ENCODE measurements at regions not wholly inside any gene's neighbourhood (a gene's known extent, or its start where the extent isn't known, plus 50 kb on each side); places are given as distances from the start of the nearest gene placed in this dataset.

DNA sequence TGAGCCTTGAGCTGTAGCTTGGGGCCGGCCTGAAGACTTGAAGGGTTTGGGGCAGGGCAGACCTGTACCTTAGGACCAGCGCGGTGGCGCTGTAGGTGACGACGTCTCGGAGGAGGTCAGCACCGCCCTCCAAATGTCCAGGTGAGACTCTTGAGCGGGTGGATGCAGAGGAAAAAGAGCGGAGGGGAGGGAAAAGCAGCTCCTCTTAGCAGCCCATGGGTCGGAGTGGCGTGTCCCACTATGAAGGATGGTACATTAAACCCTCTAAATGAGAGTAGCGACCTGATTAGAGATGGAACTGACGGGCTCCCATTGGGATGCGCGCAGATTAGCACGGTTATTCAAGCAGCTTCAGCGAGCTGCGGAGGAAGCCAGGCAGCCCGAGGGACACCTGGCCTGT lies 77.0 kb upstream of the MAP1LC3B2 start:
- ChIA-PET CTCF (no interaction called here), POLR2A (no interaction called here)
- DNase-seq, result no peak
- Histone ChIP-seq H2AFZ (ENCODE audit: insufficient read depth, low read depth, low read length, poor library complexity, severe bottlenecking) (no peak overlapping the region), H3K4me2 (replicated peaks; ENCODE audit: low read depth, low read length, poor library complexity, severe bottlenecking) (no peak overlapping the region), H3K27ac (ENCODE audit: low read length in 2 of 2) (no peak overlapping the region), H3K9me3 (ENCODE audit: control extremely low read depth in 1 of 3, control insufficient read depth in 2 of 3, insufficient read depth in 1 of 3, low read length in 2 of 3) (peaks cover 0 to 5% (median 0%) of the 10 kb centered on the region in 3 donors), H3K4me3 (ENCODE audit: control extremely low read depth in 1 of 5, extremely low read depth in 1 of 5, insufficient read depth in 1 of 5, low read depth in 2 of 5, low read length in 4 of 5) (no peak overlapping the region), H3K4me1 (ENCODE audit: control insufficient read depth in 2 of 2, insufficient read depth in 2 of 2, low read length in 2 of 2) (no peaks in the 10 kb centered on the region), H4K20me1 (ENCODE audit: control insufficient read depth, insufficient read depth, low read length, poor library complexity, severe bottlenecking) (no peaks in the 10 kb centered on the region), H3K27me3 (replicated peaks in 1 of 4; ENCODE audit: control extremely low read depth in 1 of 4, control insufficient read depth in 3 of 4, insufficient read depth in 4 of 4, low read length in 3 of 4) (no peaks in the 10 kb centered on the region), H3K79me2 (ENCODE audit: control insufficient read depth, insufficient read depth, low read length) (no peaks in the 10 kb centered on the region), H3K9ac (ENCODE audit: low read length) (no peak overlapping the region), H3K36me3 (replicated peaks in 1 of 2; ENCODE audit: control extremely low read depth in 1 of 2, control insufficient read depth in 1 of 2, extremely low read depth in 1 of 2, insufficient read depth in 2 of 2, low read length in 1 of 2) (no peaks in the 10 kb centered on the region)
- Mint-ChIP-seq H3K27ac (no peak overlapping the region), H3K4me1 (peaks cover 4% of the 10 kb centered on the region), H3K9me3 (ENCODE audit: insufficient read depth) (no peaks in the 10 kb centered on the region), H3K4me3 (no peak overlapping the region), H3K27me3 (peaks cover 3% of the 10 kb centered on the region)
- WGBS (ENCODE audit: insufficient coverage), result 92% methylated on average over 20 of the region's 20 CpGs
- TF ChIP-seq CTCF (IDR thresholded peaks at IDR 0.05) (no peak), EZH2 (IDR thresholded peaks at IDR 0.05; ENCODE audit: borderline replicate concordance, insufficient read depth, low read depth, low read length, poor library complexity, severe bottlenecking) (no peak)
- ATAC-seq (ENCODE audit: low read depth), result no peak
- intact Hi-C loops (cut with micrococcal nuclease), result no loop called here

- intact Hi-C loops (cut with micrococcal nuclease), result no loop called here
- Histone ChIP-seq H3K27me3 (replicated peaks in 1 of 4; ENCODE audit: control extremely low read depth in 1 of 4, control insufficient read depth in 3 of 4, insufficient read depth in 4 of 4, low read length in 3 of 4) (no peaks in the 10 kb centered on the region), H3K79me2 (ENCODE audit: control insufficient read depth, insufficient read depth, low read length) (no peaks in the 10 kb centered on the region), H3K4me1 (ENCODE audit: control insufficient read depth in 2 of 2, insufficient read depth in 2 of 2, low read length in 2 of 2) (no peaks in the 10 kb centered on the region), H4K20me1 (ENCODE audit: control insufficient read depth, insufficient read depth, low read length, poor library complexity, severe bottlenecking) (no peaks in the 10 kb centered on the region), H2AFZ (ENCODE audit: insufficient read depth, low read depth, low read length, poor library complexity, severe bottlenecking) (no peak overlapping the region), H3K4me2 (replicated peaks; ENCODE audit: low read depth, low read length, poor library complexity, severe bottlenecking) (no peak overlapping the region), H3K36me3 (replicated peaks in 1 of 2; ENCODE audit: control extremely low read depth in 1 of 2, control insufficient read depth in 1 of 2, extremely low read depth in 1 of 2, insufficient read depth in 2 of 2, low read length in 1 of 2) (no peaks in the 10 kb centered on the region), H3K9me3 (ENCODE audit: control extremely low read depth in 1 of 3, control insufficient read depth in 2 of 3, insufficient read depth in 1 of 3, low read length in 2 of 3) (peaks cover 0 to 7% (median 4%) of the 10 kb centered on the region in 3 donors), H3K9ac (ENCODE audit: low read length) (no peak overlapping the region), H3K27ac (ENCODE audit: low read length in 2 of 2) (no peak overlapping the region), H3K4me3 (ENCODE audit: control extremely low read depth in 1 of 5, extremely low read depth in 1 of 5, insufficient read depth in 1 of 5, low read depth in 2 of 5, low read length in 4 of 5) (no peak overlapping the region)
- Mint-ChIP-seq H3K27me3 (peaks cover 3% of the 10 kb centered on the region), H3K9me3 (ENCODE audit: insufficient read depth) (peaks cover 2% of the 10 kb centered on the region), H3K4me3 (no peak overlapping the region), H3K27ac (no peak overlapping the region), H3K4me1 (peaks cover 4% of the 10 kb centered on the region)
- WGBS (ENCODE audit: insufficient coverage), result 100% methylated on average over 3 of the region's 6 CpGs
- CTCF ChIA-PET, result no interaction called here
- no peak for ATAC-seq (ENCODE audit: low read depth)
- DNase-seq, result no peak
- POLR2A ChIA-PET, result no interaction called here
- TF ChIP-seq EZH2 (IDR thresholded peaks at IDR 0.05; ENCODE audit: borderline replicate concordance, insufficient read depth, low read depth, low read length, poor library complexity, severe bottlenecking), result no peak
- no peak for TF ChIP-seq CTCF (IDR thresholded peaks at IDR 0.05)
Measured at GRCh38 chr12:116482859-116483258, 76.3 kb upstream of the MAP1LC3B2 start.

Data from B cell (primary cell).